Nephron (organoid): ENCODE measurements at regions not wholly inside any gene's neighbourhood (a gene's known extent, or its start where the extent isn't known, plus 50 kb on each side); places are given as distances from the start of the nearest gene placed in this dataset.

Source experiments
- H3K27ac Mint-ChIP-seq, 3 experiments: 2 replicates each; pipeline ENCODE4 v1.8.0; 2020; ENCODE audit warnings: mixed read lengths in 3 of 3, mild to moderate bottlenecking in 2 of 3, moderate library complexity in 1 of 3
- H3K27me3 Mint-ChIP-seq: 2 replicates; pipeline ENCODE4 v1.8.0; 2021; ENCODE audit warnings: low read depth, mild to moderate bottlenecking, moderate library complexity, mixed read lengths
- H3K36me3 Mint-ChIP-seq: 2 replicates; pipeline ENCODE4 v1.8.0; 2020; ENCODE audit warnings: low read depth, mixed read lengths
- H3K4me1 Mint-ChIP-seq: 2 replicates; pipeline ENCODE4 v1.8.0; 2020; ENCODE audit warnings: mixed read lengths
- H3K4me3 Mint-ChIP-seq, 3 experiments: 2 replicates each; pipeline ENCODE4 v1.8.0; 2020; ENCODE audit warnings: mild to moderate bottlenecking in 3 of 3, mixed read lengths in 3 of 3, moderate library complexity in 2 of 3
- H3K9me3 Mint-ChIP-seq: 2 replicates; pipeline ENCODE4 v1.8.0; 2020; ENCODE audit warnings: mixed read lengths
- CTCF ChIP-seq, 3 experiments: fragments of 200-600 bp; sonication (generic); IDR thresholded peaks; one replicate each; pipeline ENCODE4 v1.5.0; 2021; ENCODE audit warnings: antibody characterized with exemption in 3 of 3; ENCODE audit not compliant: unreplicated experiment in 3 of 3

- H3K27ac Mint-ChIP-seq = peak overlapping the region; percentile 46 to 92 (median 75)
- no peaks in the 10 kb centered on the region for H3K9me3 Mint-ChIP-seq
- H3K36me3 Mint-ChIP-seq = no peaks in the 10 kb centered on the region
- H3K27me3 Mint-ChIP-seq = peaks cover under 1% of the 10 kb centered on the region
- no peak overlapping the region for H3K4me3 Mint-ChIP-seq
- no peak for TF ChIP-seq CTCF (IDR thresholded peaks at IDR 0.05; ENCODE audit: unreplicated experiment in 3 of 3)
- H3K4me1 Mint-ChIP-seq = peaks cover 26% of the 10 kb centered on the region
Observed at GRCh38 chr4:86497131-86497530, 97.0 kb upstream of the PTPN13 start.

GRCh38 chr4:86497980-86498862 is 95.9 kb upstream of the PTPN13 start:
- Mint-ChIP-seq H3K36me3 (no peaks in the 10 kb centered on the region), H3K4me1 (peaks cover 26% of the 10 kb centered on the region), H3K9me3 (no peaks in the 10 kb centered on the region), H3K27me3 (no peaks in the 10 kb centered on the region), H3K4me3 (no peak overlapping the region), H3K27ac (peak overlapping the region; percentile 46 to 92 (median 79))
- peak; percentile 84 to 87 (median 86) for TF ChIP-seq CTCF (IDR thresholded peaks at IDR 0.05; ENCODE audit: unreplicated experiment in 3 of 3)

- Mint-ChIP-seq H3K27ac (peak overlapping the region; percentile 46 to 92 (median 79)), H3K4me1 (peaks cover 26% of the 10 kb centered on the region), H3K27me3 (no peaks in the 10 kb centered on the region), H3K9me3 (no peaks in the 10 kb centered on the region), H3K36me3 (no peaks in the 10 kb centered on the region), H3K4me3 (no peak overlapping the region)
- peak in 1 of 3 experiments; percentile 8 for TF ChIP-seq CTCF (IDR thresholded peaks at IDR 0.05; ENCODE audit: unreplicated experiment in 3 of 3)
Observed at GRCh38 chr4:86498863-86499166, 95.3 kb upstream of the PTPN13 start.

- Mint-ChIP-seq H3K27me3 (peaks cover 4% of the 10 kb centered on the region), H3K36me3 (no peaks in the 10 kb centered on the region), H3K9me3 (no peaks in the 10 kb centered on the region), H3K4me1 (peaks cover 26% of the 10 kb centered on the region), H3K27ac (peak overlapping the region in 2 of 3 experiments; percentile 7 to 19), H3K4me3 (no peak overlapping the region)
- no peak for TF ChIP-seq CTCF (IDR thresholded peaks at IDR 0.05; ENCODE audit: unreplicated experiment in 3 of 3)
Observed at GRCh38 chr4:86500527-86500926, 93.6 kb upstream of the PTPN13 start.

GRCh38 chr4:86502081-86502480 is 92.0 kb upstream of the PTPN13 start:
- no peak overlapping the region for H3K4me3 Mint-ChIP-seq
- TF ChIP-seq CTCF (IDR thresholded peaks at IDR 0.05; ENCODE audit: unreplicated experiment in 3 of 3) = no peak
- H3K27ac Mint-ChIP-seq = no peak overlapping the region

GRCh38 chr4:86506591-86506990 is 87.5 kb upstream of the PTPN13 start:
- H3K4me1 Mint-ChIP-seq = peaks cover 15% of the 10 kb centered on the region
- no peaks in the 10 kb centered on the region for H3K9me3 Mint-ChIP-seq
- peak overlapping the region; percentile 40 to 92 (median 63) for H3K27ac Mint-ChIP-seq
- peak overlapping the region in 2 of 3 experiments; percentile 1 to 2 for H3K4me3 Mint-ChIP-seq
- H3K27me3 Mint-ChIP-seq = peaks cover 4% of the 10 kb centered on the region
- TF ChIP-seq CTCF (IDR thresholded peaks at IDR 0.05; ENCODE audit: unreplicated experiment in 3 of 3) = no peak
- peaks cover 4% of the 10 kb centered on the region for H3K36me3 Mint-ChIP-seq

More at GRCh38 chr4:86502081-86502480, 92.0 kb upstream of the PTPN13 start:
- no peaks in the 10 kb centered on the region for H3K36me3 Mint-ChIP-seq
- peaks cover 4% of the 10 kb centered on the region for H3K27me3 Mint-ChIP-seq
- no peaks in the 10 kb centered on the region for H3K9me3 Mint-ChIP-seq
- peaks cover 28% of the 10 kb centered on the region for H3K4me1 Mint-ChIP-seq
